Superior temporal gyrus (tissue), 1 donor: ENCODE measurements at regions not wholly inside any gene's neighbourhood (a gene's known extent, or its start where the extent isn't known, plus 50 kb on each side); places are given as distances from the start of the nearest gene placed in this dataset.

Experiments used
- DNase-seq: peaks from one replicate; pipeline ENCODE4 v3.0.0-alpha.2; 2016; ENCODE audit errors: extremely low spot score

GRCh38 chr14:98935921-98936320 lies 336.1 kb downstream of the BCL11B start:
- no peak for DNase-seq

DNA sequence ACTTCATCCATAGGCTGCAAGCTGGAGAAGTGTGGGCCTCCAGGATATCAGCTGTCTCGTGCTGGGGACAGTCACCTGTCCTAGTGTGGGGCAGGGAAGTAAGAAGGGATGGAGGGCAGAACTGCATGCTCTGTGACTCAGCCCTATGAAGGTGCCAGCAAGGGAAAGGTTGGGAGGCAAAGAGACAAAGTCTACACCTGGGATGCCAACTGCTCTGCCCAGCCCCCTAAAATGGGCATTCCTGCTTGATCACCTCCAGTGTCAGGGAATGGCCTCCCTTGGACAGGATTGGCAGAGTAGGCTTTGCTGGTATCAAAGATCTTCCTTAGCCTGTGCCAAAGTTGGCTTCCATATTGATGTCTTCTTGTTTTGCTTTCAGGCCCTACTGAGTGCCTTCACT lies 335.0 kb downstream of the BCL11B start:
- DNase-seq: no peak

- DNase-seq: no peak
Observed at GRCh38 chr14:98937712-98938505, 334.1 kb downstream of the BCL11B start.

GRCh38 chr14:98940693-98941437 lies 331.1 kb downstream of the BCL11B start:
- DNase-seq: no peak

DNA sequence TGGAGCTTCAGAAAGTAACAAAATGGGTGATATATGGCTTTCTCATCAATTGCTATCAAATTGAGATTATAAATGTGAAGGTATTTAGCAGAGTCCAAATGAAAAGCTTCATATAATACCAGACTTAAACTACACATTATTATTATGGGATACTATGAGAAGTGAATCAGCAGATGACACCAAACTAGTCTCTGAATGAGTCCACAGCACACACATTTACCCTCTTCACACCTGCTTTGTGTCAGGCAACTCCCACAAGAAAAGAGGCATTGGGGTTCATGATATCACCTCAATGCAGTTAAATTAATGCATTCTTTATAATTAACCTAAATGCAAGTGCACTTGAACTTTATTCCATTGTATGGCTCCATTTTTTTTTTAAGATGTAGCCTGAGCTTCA lies 330.5 kb downstream of the BCL11B start:
- no peak for DNase-seq

GRCh38 chr14:98943907-98944306 lies 328.1 kb downstream of the BCL11B start:
- DNase-seq: no peak

GRCh38 chr14:98944989-98945388 lies 327.0 kb downstream of the BCL11B start:
- no peak for DNase-seq

DNA sequence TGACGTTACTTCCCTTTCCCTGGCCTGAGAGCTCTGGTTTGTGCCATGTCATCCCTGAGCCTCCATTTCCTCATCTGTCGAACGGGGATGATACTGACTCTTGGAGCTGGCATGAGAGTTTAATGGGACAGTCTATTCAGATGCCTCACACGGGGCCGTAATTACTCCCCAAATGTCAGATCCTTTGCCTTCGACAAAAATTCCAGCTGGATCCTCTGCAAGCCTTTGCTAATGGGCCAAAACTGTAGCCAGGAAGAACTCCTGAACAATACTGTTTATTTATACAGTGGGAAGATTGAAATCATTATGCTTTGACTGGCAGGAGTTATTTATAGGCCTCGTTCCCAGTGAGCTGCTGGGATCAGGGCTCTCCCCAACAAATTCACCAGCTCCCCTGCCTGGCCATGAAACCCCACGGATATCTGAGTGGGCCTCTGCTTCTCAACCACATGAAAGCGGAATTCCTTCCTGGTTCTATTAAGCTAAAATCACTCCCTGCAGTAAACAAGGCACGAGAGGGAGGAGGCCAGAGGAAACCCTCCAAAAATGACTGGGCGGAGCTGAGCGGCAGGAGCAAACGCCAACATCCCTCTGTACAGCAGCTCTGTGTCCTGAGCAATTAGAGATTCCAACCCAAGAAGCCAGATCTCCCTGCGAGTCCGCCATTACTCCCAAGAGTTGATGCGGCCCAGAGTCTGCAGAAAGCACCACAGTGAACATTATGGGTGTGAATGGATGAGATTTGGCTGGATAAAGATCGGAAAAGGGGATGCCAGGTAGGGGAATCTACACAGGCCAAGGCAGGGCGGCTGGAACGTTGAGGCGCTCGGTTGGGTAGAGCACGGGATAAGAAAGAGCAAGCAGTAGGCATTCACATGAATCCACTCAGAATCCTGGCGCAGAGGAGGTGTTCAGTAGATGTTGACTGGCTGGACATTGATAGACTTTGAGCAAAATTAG lies 326.1 kb downstream of the BCL11B start:
- no peak for DNase-seq

DNA sequence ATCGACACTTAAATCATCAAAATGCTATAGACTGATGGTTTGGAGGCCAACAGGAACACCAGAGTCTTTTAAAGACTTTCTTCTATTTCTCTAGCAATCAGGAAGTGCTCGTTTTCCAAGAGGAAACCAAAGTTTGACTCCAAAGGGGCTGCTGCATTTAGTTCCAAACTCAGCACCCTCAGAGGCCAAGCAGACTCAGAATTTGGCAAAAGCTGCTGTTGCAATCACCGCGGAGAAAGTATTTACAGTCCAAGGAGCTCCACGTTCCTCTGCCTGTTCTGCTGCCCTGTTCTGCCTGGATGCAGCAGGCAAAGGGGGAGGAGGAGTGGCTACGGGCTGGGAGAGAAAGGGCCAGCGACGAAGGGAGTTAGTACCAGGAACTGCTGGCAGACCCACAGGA lies 325.1 kb downstream of the BCL11B start:
- no peak for DNase-seq

DNA sequence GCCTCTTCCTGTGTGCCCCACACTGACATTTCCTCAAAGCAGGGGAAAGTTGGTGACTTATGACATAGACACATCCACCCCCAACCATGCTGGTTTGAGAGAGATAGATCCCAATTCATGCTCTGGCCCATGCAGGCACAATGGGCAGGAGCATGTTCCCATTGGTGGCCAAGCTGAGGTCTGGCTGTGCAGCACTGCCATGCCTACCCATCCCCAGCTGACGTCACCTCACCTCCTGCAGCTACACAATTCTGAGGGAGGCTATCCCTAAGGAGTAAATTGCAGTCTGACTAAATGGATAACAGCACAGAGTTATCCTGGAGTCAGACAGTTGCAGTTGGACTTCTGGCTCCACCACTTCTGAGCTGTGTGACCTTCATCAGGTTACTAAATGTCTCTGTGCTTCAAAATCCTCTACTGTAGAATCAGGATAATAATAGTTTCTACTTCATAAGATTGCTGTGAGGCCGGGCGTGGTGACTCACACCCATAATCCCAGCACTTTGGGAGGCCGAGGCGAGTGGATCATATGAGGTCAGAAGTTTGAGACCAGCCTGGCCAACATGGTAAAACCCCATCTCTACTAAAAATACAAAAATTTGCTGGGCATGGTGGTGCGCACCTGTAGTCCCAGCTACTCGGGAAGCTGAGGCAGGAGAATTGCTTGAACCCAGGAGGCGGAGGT lies 323.9 kb downstream of the BCL11B start:
- no peak for DNase-seq

DNA sequence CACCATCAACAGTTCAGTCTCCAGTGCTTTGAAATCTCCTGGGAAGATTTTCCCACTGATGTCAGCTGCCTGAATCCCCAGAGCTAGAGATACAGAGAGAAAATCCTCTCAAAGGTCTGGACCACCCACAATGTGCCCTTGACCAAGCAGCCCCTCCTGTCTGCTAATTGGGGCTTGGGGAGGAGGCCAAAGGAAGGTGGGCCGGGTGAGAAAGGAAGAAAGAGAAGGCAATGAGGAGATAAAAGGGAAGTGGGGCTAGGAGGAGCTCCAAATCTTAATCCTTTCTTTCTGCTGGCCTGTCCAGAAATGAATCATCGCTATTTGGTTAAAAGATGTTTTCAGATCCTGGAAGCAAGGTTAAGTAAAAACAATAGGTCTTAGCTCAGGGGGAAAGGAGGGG lies 322.9 kb downstream of the BCL11B start:
- DNase-seq: no peak

GRCh38 chr14:98949481-98950135 lies 322.4 kb downstream of the BCL11B start:
- DNase-seq: no peak

DNA sequence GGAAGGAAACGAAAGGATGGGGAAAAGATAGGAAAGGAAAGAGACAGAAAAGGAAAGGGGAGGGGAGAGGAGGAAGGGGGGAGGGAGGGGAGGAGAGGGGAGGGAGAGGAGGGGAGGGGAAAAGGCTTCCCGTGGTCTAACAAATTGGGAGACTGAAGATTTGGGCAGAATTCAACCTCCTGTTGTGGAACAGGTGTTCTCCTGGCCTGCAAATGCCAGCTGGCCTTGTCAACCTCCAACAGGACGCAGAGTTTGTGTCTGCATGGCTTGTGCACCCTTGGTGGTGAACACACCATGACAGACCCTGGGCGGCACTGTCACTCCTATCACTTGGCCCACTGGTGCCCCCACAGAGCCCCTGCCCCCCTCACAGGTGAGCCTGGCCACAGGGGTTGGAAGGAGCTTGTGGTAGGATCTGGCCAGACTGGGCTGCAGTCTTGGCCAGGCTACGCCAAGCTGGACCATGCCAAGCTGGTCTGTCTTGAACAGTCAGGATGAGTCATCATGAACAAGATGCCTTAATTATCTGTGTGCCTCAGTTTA lies 321.6 kb downstream of the BCL11B start:
- no peak for DNase-seq

DNA sequence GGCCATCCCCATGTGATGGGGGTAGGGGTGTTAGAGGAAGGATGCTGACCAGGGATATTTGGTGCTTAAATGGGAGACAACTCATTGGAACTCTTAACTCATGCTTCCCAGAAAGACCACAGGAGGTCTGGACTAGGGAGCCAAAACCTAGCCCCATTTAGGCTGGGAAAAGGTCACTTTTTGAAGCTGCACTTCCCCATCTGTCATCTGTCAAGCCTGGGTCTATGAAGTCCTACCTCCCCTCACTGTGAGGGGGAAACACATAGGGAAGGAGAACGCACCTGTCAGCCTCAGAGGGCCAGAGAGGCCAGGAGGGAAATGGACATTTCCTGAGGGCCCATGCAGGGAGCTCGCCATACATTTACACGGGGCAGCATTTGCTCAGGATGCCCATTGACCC lies 321.0 kb downstream of the BCL11B start:
- DNase-seq: no peak

- DNase-seq: no peak
Observed at GRCh38 chr14:98951521-98952152, 320.4 kb downstream of the BCL11B start.

DNA sequence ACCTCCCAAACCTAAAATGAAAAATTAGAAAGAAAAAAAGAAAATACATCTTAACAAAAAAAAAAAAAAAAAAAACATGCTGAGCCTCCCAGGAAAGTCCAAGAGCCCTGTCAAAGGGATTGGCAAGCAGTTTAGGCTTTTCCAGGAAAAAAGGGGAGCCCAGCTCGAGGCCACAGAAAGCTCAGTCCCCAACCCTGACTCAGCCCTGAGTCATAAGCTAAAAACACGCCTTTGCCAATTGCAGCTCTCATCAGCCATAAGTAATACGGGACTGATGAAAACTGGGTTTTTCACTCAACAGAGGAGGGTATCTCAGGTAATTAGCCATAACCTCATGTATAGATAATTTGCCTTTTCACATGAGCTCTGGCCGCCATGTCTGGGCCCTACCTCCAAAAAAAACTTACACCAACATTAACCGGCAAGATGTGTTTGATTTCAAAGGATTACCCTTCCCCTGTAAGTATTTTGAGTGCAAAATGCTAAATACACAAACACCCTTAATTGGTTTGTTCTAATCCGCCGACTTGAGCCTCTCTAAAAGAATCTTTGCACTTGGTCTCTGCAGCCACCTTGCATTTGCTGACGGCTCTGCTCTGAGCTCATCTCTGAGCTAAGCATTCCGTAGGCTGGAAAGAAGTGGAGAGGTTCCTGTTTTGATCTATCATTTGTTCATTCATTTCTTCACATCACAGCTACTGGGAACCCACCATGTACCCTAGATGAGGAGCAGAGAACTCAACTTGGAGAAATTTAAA lies 319.2 kb downstream of the BCL11B start:
- DNase-seq: no peak

DNA sequence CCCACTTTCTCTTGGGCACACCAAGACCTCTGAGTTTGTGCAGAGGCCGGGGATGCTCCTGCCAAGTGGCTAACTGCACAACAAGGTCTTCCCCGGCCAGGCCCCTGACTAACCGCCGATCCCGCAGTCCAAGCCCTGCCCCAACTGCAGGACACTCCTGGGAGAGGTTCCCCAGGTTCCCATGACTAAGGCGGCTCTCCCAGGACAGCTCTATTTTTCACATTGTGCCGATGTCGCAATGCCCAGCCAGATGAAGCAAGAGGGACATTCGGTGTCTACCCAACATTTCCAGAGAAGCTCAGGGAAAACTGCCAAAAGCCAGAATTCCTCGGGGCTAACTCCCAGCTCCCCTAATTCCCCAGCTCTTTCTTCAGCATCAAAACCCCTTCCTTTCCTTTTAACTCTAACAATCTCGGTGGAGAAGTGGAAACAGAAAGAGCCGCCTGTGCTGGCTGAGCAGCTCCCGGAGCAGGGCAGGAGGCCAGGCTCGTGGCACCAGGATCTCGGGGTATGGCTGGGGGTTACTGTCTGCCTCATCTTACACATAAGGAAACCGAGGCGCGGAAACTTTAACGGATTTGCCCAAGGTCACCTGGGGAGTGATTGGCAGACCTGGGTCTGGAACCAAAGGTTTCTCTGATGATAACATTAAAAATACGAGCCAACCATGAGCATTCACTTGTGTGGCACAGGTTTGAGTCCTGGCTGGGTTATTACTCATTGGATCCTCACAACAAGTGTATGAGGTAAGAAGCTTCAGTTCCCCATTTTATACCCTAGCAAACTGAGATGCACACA lies 318.2 kb downstream of the BCL11B start:
- no peak for DNase-seq

GRCh38 chr14:98954349-98955000 lies 317.5 kb downstream of the BCL11B start:
- no peak for DNase-seq
